H9 (cell line): ENCODE measurements at regions not wholly inside any gene's neighbourhood (a gene's known extent, or its start where the extent isn't known, plus 50 kb on each side); places are given as distances from the start of the nearest gene placed in this dataset.

Source experiments
- DNase-seq: peaks from one replicate; pipeline ENCODE4 v3.0.0-alpha.2; 2017
- H2AFZ ChIP-seq: one replicate; pipeline ENCODE4 v1.6.1; 2013; ENCODE audit warnings: mild to moderate bottlenecking, low read length, control low read depth, moderate library complexity
- H2AK5ac ChIP-seq: 2 replicates; pipeline ENCODE4 v1.6.1; 2013; ENCODE audit warnings: low read length, control low read depth, mixed read lengths; ENCODE audit not compliant: insufficient read length
- H2BK120ac ChIP-seq: one replicate; pipeline ENCODE4 v1.6.1; 2013; ENCODE audit warnings: low read depth, mild to moderate bottlenecking, low read length, control low read depth, inconsistent platforms; ENCODE audit not compliant: poor library complexity, severe bottlenecking
- H2BK12ac ChIP-seq: 2 replicates; pipeline ENCODE4 v1.6.1; 2013; ENCODE audit warnings: low read length, control low read depth, mixed read lengths, low read depth; ENCODE audit not compliant: insufficient read length
- H2BK15ac ChIP-seq: 2 replicates; pipeline ENCODE4 v1.6.1; 2013; ENCODE audit warnings: low read depth, low read length, control low read depth
- H2BK20ac ChIP-seq: one replicate; pipeline ENCODE4 v1.6.1; 2013; ENCODE audit warnings: low read depth, mild to moderate bottlenecking, low read length, control low read depth, inconsistent platforms; ENCODE audit not compliant: poor library complexity, severe bottlenecking
- H2BK5ac ChIP-seq: 2 replicates; pipeline ENCODE4 v1.6.1; 2013; ENCODE audit warnings: low read length, control low read depth, mixed read lengths; ENCODE audit not compliant: insufficient read length
- H3K14ac ChIP-seq: 2 replicates; pipeline ENCODE4 v1.6.1; 2013; ENCODE audit warnings: low read length, control low read depth; ENCODE audit not compliant: insufficient read depth
- H3K18ac ChIP-seq: 2 replicates; pipeline ENCODE4 v1.6.1; 2013; ENCODE audit warnings: low read depth, mild to moderate bottlenecking, mixed read lengths, low read length, control low read depth; ENCODE audit not compliant: insufficient read length
- H3K23ac ChIP-seq: 2 replicates; pipeline ENCODE4 v1.6.1; 2013; ENCODE audit warnings: low read length, control low read depth, mixed read lengths, low read depth; ENCODE audit not compliant: insufficient read length
- H3K23me2 ChIP-seq: 2 replicates; pipeline ENCODE4 v1.6.1; 2013; ENCODE audit warnings: low read depth, mild to moderate bottlenecking, mixed read lengths, low read length, control low read depth; ENCODE audit not compliant: insufficient read length, poor library complexity, severe bottlenecking
- H3K27ac ChIP-seq: 2 replicates; pipeline ENCODE4 v1.5.1; 2013; ENCODE audit warnings: low read length, control low read depth, mixed read lengths, low read depth; ENCODE audit not compliant: insufficient read length
- H3K27me3 ChIP-seq: 2 replicates; pipeline ENCODE4 v1.6.1; 2013; ENCODE audit warnings: low read length, control low read depth, inconsistent platforms; ENCODE audit not compliant: insufficient read depth
- H3K4ac ChIP-seq: 2 replicates; pipeline ENCODE4 v1.6.1; 2013; ENCODE audit warnings: low read depth, mild to moderate bottlenecking, control low read depth, inconsistent platforms, low read length, moderate library complexity
- H3K4me1 ChIP-seq: 2 replicates; pipeline ENCODE4 v1.6.1; 2013; ENCODE audit warnings: low read length, control low read depth, inconsistent platforms; ENCODE audit not compliant: insufficient read depth
- H3K4me2 ChIP-seq: 2 replicates; pipeline ENCODE4 v1.6.1; 2013; ENCODE audit warnings: low read length, control low read depth, mixed read lengths; ENCODE audit not compliant: insufficient read length, insufficient read depth
- H3K56ac ChIP-seq: 2 replicates; pipeline ENCODE4 v1.6.1; 2013; ENCODE audit warnings: low read depth, mild to moderate bottlenecking, mixed read lengths, low read length, control low read depth; ENCODE audit not compliant: insufficient read length
- H3K79me1 ChIP-seq: 2 replicates; pipeline ENCODE4 v1.6.1; 2013; ENCODE audit warnings: low read depth, mild to moderate bottlenecking, moderate library complexity, low read length, control low read depth, inconsistent platforms; ENCODE audit not compliant: insufficient read depth, poor library complexity, severe bottlenecking
- H3K79me2 ChIP-seq: 2 replicates; pipeline ENCODE4 v1.6.1; 2013; ENCODE audit warnings: low read length, control low read depth, inconsistent platforms; ENCODE audit not compliant: insufficient read depth
- H3K9ac ChIP-seq: 2 replicates; pipeline ENCODE4 v1.6.1; 2013; ENCODE audit warnings: low read length, control low read depth, mixed read lengths; ENCODE audit not compliant: insufficient read length; ENCODE audit errors: extremely low read depth
- H3K9me3 ChIP-seq: one replicate; pipeline ENCODE4 v1.6.1; 2013; ENCODE audit warnings: low read depth, low read length, inconsistent platforms; ENCODE audit not compliant: control insufficient read depth
- H3T11ph ChIP-seq: one replicate; pipeline ENCODE4 v1.6.1; 2013; ENCODE audit warnings: mild to moderate bottlenecking, low read length, control low read depth, inconsistent platforms
- H4K20me1 ChIP-seq: one replicate; pipeline ENCODE4 v1.6.1; 2013; ENCODE audit not compliant: control insufficient read depth, insufficient read length, insufficient read depth
- H4K5ac ChIP-seq: 2 replicates; pipeline ENCODE4 v1.6.1; 2013; ENCODE audit warnings: low read depth, mild to moderate bottlenecking, mixed read lengths, low read length, control low read depth; ENCODE audit not compliant: insufficient read length
- H4K8ac ChIP-seq: replicated peaks from 2 replicates; pipeline ENCODE4 v1.6.1; 2013; ENCODE audit warnings: low read length, control low read depth, mixed read lengths, low read depth; ENCODE audit not compliant: insufficient read length
- H4K91ac ChIP-seq: 2 replicates; pipeline ENCODE4 v1.6.1; 2013; ENCODE audit warnings: low read depth, mild to moderate bottlenecking, moderate library complexity, mixed read lengths, low read length, control low read depth; ENCODE audit not compliant: insufficient read length
- H3K27ac Mint-ChIP-seq, 3 experiments: 2 replicates in 2 of 3; 3 replicates in 1 of 3; pipeline ENCODE4 v1.8.0; 2020 to 2021; ENCODE audit warnings: mixed read lengths in 3 of 3, mild to moderate bottlenecking in 1 of 3, moderate library complexity in 1 of 3
- H3K27me3 Mint-ChIP-seq: 2 replicates; pipeline ENCODE4 v1.8.0; 2021; ENCODE audit warnings: low read depth, mild to moderate bottlenecking, moderate library complexity, mixed read lengths
- H3K36me3 Mint-ChIP-seq, 3 experiments: 2 replicates in 2 of 3; 3 replicates in 1 of 3; pipeline ENCODE4 v1.8.0; 2020 to 2021; ENCODE audit warnings: low read depth in 3 of 3, mixed read lengths in 3 of 3; ENCODE audit not compliant: insufficient read depth in 1 of 3
- H3K4me1 Mint-ChIP-seq, 2 experiments: 2 replicates each; pipeline ENCODE4 v1.8.0; 2020; ENCODE audit warnings: mixed read lengths in 2 of 2
- H3K4me3 Mint-ChIP-seq, 2 experiments: 2 replicates in 1 of 2; 3 replicates in 1 of 2; pipeline ENCODE4 v1.8.0; 2020 to 2021; ENCODE audit warnings: mild to moderate bottlenecking in 2 of 2, mixed read lengths in 2 of 2, moderate library complexity in 1 of 2
- H3K9me3 Mint-ChIP-seq, 2 experiments: 2 replicates in 1 of 2; 3 replicates in 1 of 2; pipeline ENCODE4 v1.8.0; 2020; ENCODE audit warnings: mild to moderate bottlenecking in 2 of 2, mixed read lengths in 2 of 2, moderate library complexity in 1 of 2
- CTCF ChIP-seq: fragments of 200-600 bp; sonication (generic); conservative IDR thresholded peaks from 3 replicates; pipeline ENCODE4 v1.8.0; 2021; ENCODE audit warnings: antibody characterized with exemption, mild to moderate bottlenecking
- WGBS: extraction: QIAGEN DNeasy Blood & Tissue Kit; methylation state at CpG from one replicate; pipeline ENCODE4 v1.1.7; 2013; ENCODE audit warnings: missing lambda C conversion rate, low lambda C conversion rate, mixed read lengths; ENCODE audit not compliant: insufficient read length; ENCODE audit errors: extremely low coverage; 5-methylcytosine and 5-hydroxymethylcytosine counted together

GRCh38 chr7:23959821-23960220, 249.8 kb downstream of the STK31 start:
- Mint-ChIP-seq H3K27me3 (peaks cover 2% of the 10 kb centered on the region; the same call in 1 of the 2 replicates), H3K27ac (no peak overlapping the region), H3K9me3 (no peaks in the 10 kb centered on the region), H3K4me3 (no peak overlapping the region), H3K4me1 (peaks cover 6 to 7% of the 10 kb centered on the region in 2 experiments; a peak in 3 of 4 replicates), H3K36me3 (no peaks in the 10 kb centered on the region)
- no peak overlapping the region for H3K4me2 ChIP-seq
- H3T11ph ChIP-seq = no peak overlapping the region
- H2AK5ac ChIP-seq = no peak overlapping the region
- peaks cover 9% of the 10 kb centered on the region; the same call in 1 of the 2 replicates for H3K4me1 ChIP-seq
- H4K91ac ChIP-seq = no peak overlapping the region
- no peak overlapping the region for H2AFZ ChIP-seq
- TF ChIP-seq CTCF = no peak
- H3K23ac ChIP-seq = no peak overlapping the region
- no peak overlapping the region for H2BK12ac ChIP-seq
- no peaks in the 10 kb centered on the region for H3K79me2 ChIP-seq
- no peaks in the 10 kb centered on the region for H3K23me2 ChIP-seq
- H2BK5ac ChIP-seq = no peak overlapping the region
- H3K56ac ChIP-seq = no peak overlapping the region
- H3K27ac ChIP-seq = no peak overlapping the region
- H3K4ac ChIP-seq = no peak overlapping the region
- no peak overlapping the region for H3K14ac ChIP-seq
- no peaks in the 10 kb centered on the region for H3K27me3 ChIP-seq
- H3K18ac ChIP-seq = no peak overlapping the region
- no peak overlapping the region for H3K9ac ChIP-seq
- H4K8ac ChIP-seq = no peak overlapping the region
- no peaks in the 10 kb centered on the region for H3K79me1 ChIP-seq
- no peak overlapping the region for H2BK15ac ChIP-seq
- H3K9me3 ChIP-seq = no peaks in the 10 kb centered on the region
- no CpG with 5 or more reads among the region's 3 CpGs for WGBS
- no peaks in the 10 kb centered on the region for H4K20me1 ChIP-seq
- DNase-seq = no peak
- no peak overlapping the region for H2BK20ac ChIP-seq
- no peak overlapping the region for H2BK120ac ChIP-seq
- no peak overlapping the region for H4K5ac ChIP-seq
